SH-SY5Y (cell line): ENCODE measurements at regions not wholly inside any gene's neighbourhood (a gene's known extent, or its start where the extent isn't known, plus 50 kb on each side); places are given as distances from the start of the nearest gene placed in this dataset.

Experiments
- GATA2 ChIP-seq: IDR thresholded peaks from 2 replicates; pipeline ENCODE4 v1.6.1; 2011; ENCODE audit warnings: mild to moderate bottlenecking, low read depth, low read length
- GATA3 ChIP-seq: IDR thresholded peaks from 2 replicates; pipeline ENCODE4 v1.6.1; 2011; ENCODE audit warnings: low read depth, mild to moderate bottlenecking, low read length, moderate library complexity

DNA sequence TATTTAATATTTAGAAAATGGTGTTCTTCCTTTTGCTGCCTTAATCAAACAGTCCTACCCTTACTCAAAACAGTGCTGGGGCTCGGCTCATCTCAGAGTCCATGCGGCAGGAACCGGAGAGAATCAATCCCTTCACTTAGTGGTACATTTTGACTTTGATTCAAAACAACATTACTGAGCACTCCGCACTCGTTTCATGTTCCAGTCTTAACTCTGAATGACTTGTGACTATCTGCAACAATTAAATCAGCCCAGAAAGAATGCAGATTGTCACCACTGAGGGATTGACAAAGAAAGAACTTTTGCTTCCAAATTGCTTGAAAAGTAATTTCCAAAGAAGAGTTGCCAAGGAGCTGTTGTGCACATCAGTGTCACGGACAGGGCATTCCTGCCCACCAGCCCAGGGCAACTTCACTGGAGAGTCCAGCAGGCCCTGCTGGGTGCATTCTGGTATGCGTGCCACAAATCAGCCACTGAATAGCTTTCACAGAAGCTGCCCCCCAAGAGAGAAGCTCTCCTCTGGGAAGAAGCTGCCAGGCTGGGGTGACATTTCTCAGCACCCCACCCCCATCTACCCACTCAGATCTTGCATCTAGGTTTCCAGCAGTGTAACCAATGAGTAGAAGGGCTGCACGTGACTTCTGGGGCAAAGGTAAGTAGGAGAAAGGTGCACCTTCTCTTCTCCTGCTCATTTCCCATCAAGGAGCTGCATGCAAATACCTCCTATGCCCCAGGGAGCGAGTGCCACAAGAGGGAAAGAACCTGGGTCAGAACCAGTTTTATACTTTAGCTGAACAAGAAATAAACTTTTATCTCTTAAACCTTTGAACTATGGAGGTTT lies 84.6 kb upstream of the ATP8B1 start:
- no peak for TF ChIP-seq GATA3
- no peak for TF ChIP-seq GATA2

DNA sequence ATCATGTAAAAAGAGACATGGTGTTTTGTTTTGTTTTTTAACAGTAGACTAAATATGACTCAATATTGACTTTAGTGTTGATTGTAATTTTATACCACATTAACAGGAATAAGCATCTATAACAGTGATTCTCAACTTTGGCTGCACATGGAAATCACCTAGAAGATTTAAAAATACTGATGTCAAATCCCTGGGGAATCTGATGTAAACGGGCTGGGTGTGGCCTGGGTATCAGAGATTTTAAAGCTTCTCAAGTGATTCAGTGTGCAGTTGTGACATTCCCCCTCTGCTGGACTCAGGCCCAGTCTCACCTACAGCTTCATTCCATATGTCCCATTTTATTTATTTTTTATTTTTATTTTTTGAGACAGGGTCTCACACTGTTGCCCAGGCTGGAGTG lies 82.8 kb upstream of the ATP8B1 start:
- TF ChIP-seq GATA3 (no peak), GATA2 (no peak)

DNA sequence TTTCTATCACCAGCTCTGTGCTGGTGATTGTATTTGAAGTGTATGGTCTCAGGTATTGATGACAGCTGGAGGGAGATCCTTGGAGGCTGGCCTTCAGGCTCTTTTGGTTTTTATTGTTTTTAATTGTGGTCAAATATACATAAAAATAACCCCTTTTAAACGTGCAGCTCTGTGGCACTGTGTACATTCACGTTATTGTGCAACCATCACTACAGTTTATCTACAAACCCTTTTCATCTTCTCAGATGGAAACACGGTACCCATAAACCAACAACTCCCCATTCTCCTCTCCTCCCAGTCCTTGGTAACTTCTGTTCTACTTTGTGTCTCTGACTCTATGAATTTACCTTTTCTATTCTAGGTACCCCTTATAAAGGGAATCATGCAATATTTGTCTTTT lies 79.3 kb upstream of the ATP8B1 start:
- TF ChIP-seq GATA3 (no peak), GATA2 (no peak)

DNA sequence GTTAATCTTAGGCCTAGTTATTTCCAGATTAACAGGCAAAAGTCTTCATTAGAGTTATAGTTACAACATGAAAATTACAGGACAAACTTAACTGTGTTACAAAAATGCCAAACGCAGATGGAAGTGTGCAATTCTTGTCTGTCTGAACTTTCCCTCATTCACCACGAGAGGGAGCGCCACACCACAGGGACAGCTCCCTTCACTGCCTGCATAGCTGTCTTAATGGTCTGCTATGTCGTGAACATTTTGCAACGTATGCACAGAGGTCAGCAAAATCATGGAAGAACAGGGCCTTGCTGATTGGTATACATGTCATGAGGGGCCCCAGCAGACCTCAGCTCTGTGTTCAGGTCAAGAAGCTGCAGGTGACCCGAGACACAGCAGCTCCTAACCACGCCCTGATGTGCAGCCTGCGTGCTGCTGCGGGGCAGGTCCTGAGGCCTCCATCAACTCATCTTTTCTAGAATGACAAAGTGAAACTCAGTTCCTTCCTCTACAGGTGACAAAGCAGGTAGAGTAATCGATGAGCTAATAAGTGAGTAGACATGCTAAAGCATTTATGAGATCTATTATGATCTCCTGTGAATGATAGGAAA lies 78.8 kb upstream of the ATP8B1 start:
- no peak for TF ChIP-seq GATA2
- no peak for TF ChIP-seq GATA3

DNA sequence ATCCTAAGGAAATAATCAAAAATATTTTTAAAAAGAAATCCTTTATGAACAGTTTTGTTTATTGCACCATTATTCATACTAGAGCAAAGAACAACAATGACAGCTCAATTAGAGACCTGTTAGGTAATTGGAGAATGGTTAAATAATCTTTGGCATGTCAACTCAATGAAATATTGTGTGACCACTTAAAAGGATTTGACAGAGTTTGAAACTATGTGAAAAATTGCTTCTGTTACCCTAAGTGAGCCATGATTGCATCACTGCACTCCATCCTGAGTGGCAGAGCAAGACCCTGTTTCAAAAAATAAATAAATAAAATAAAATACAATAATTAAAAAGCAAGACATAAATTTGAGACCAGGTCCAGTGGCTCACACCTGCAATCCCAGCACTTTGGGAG lies 66.1 kb upstream of the ATP8B1 start:
- TF ChIP-seq GATA2 (no peak), GATA3 (no peak)

DNA sequence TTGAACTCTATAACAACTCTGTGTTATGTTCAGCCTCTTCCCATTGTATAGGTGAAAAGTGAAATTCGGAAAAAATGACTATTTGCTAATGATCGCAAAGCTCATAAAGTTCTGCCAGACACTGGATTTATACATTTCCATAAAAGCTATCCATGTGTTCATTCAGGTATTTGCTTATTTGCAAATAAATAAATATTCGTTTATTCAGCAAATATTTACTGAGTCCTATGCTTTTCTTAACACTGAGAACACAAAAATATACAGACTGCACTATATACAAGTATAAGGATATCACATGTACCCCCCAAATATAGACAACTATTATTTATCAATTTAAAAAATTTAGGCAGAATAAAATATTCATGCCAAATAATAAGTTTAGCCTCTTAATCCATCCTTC lies 63.2 kb upstream of the ATP8B1 start:
- no peak for TF ChIP-seq GATA3

DNA sequence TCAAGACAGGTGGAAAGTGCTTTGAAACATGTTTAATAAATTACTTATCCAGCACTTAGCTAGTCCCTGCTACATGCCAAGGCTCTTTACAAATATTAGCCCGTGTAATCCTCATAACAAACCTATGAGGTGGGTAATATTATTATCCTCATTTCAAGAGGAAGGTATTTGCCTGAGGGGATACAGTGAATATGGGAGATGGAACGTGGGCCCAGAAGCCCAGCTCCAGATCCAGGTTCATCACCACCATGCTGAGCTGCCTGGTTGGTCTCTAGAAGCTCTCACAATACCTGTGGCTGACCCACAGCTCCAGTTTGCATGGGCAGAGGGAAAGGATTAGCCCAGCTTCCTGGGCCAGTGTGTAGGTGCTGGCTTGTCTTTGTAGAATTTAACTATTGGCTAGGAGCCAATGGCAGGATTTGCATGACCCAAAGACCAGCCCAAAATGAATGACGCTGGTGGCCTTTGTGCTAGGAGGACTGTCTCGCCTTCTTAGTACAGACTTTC lies 61.6 kb upstream of the ATP8B1 start:
- no peak for TF ChIP-seq GATA3
- no peak for TF ChIP-seq GATA2

DNA sequence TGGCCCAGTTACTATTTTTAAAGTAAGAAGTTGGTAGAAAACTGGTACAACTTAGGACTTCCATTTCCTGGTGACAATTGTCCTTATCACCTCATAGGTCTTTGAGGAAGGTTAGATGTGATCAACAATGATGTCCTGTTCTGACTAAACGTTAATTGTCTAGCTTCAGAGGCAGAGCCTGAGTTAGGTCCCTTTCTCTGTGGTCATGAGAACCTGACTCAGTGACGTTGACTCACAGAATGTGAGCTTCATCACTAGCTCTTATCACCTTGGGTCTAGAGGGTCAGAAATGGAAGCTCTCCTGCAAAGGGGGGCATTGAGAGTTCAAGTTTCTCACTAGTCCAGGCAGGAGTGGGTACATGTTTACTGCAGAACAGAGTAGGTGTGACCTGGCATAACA lies 60.6 kb upstream of the ATP8B1 start:
- TF ChIP-seq GATA3 = no peak
- no peak for TF ChIP-seq GATA2

DNA sequence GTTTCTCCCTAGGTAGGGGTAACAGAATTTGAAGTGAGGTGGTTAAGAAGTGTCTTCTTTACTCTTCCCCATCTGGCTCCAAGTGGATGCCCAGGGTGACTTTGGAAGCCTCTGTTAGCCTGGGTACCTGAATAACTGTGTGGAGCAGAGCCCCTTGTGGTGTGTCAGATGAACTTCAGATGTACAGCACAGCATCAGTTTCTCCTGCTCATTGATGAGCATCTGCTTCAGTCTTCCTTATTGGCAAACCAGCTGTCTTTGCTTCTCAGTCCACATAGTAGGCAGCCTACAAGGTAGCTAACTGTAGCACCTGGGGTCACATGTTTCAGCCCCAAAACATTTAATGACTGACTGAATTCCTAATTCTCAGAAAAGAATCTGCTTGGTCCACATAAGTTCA lies 56.2 kb upstream of the ATP8B1 start:
- TF ChIP-seq GATA2 (no peak), GATA3 (no peak)

DNA sequence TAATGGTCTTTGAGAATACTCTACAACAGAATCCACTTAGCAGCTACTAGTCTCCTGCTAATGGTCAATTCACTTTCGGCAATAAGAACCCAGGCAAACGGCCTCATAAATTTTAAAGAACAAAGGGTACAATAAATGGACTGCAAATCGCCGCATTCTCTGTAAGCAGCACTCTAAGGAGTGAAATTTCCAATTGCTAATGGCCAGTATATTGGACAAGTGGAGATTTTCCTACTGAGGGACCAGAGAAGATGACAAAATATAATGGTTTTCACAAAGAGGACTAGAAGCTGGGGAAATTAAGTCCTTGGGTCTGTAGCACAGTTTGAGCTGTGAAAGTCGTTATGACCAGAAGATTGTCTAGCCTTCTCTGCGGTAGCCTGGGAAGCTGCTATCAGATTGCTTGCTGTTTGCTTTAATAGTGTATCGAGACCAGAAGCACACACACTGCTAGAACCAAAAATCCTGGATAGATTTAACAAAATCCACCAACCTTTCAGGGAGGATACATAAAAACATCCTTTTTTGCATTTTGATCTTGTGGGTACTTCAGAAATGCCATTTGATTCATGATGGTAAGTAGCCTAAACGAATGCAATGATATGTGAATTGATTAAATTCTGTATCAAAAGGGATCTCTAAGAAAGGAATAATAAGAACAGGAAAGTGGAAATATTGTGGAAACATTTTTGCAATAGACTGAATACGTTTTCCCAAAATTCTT lies 53.6 kb upstream of the ATP8B1 start:
- TF ChIP-seq GATA3 = no peak
- TF ChIP-seq GATA2 = no peak

DNA sequence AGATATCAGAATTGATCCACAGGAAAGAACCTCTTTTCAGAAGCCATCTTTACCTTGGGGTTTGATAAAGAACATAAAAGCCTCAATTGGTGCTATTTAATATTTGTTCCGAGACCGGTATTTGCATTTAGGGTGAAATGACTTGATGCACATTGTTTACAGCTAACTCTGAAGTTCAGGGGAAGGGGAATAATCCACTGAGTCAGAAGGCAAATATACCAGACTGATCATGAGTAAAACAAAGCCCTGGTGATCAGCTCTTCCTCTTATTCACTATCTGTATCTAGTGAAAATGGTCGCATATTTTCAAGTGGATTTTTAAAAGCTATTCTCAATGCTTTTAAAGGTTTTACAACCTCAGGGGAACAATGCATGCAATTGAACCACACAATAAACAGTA lies 53.0 kb upstream of the ATP8B1 start:
- TF ChIP-seq GATA2 (no peak), GATA3 (no peak)

DNA sequence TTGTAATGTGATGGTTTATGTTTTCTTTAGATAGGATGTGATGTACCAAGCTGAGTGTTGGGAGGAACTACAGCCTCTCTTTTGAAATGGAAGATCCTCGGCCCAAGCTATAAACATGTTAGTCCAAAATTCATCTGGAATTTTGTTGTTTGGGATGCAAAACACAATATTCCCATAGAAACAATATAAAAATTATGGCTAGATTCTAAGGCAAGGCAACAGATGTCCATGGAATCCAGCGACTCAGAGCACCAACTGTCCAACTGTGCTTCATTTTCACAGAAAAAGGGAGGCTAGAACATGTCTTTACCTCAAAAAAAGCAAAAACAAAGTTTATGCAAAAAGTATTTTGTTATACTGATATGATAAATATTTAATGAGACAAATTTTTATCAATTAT lies 52.4 kb upstream of the ATP8B1 start:
- TF ChIP-seq GATA3 = no peak
- TF ChIP-seq GATA2 = no peak

DNA sequence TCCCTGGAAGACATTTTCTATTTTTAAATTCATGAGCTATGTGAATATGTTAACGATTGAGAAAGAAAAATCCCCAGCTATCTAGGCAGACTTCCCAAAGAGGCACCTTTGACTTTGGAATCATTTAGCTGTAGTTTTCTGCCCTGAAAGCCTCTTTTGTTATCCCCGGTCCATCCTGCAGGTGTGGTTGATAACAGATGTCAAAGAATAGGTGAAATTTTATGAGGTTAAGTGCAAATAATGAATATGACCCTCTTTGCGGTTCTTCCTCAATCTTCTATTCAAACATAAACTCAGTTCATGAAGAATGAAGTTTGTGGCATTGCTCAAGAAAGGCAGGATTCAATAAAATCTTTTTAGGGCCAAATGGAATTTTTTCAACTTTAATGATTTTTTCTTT lies 51.6 kb upstream of the ATP8B1 start:
- TF ChIP-seq GATA2 (no peak), GATA3 (no peak)

DNA sequence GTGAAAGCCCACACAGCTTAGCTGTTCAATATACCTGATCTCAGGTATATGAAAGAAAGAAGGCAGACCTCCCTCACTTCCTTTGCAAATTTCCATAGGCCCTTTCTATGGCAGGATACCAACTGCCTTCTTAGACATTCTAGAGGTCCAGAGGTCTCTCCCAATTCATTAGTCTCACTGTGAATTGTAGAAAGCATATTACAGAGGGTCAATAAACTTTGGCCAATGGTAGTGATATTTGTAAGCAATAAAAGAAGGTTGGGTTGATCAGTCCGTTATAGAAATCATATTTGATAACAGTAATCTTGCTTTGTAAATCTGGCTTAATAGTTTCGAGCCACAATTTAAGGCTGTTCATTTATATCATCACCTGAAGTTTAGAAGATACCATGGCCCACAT lies 50.7 kb upstream of the ATP8B1 start:
- no peak for TF ChIP-seq GATA3
- no peak for TF ChIP-seq GATA2

DNA sequence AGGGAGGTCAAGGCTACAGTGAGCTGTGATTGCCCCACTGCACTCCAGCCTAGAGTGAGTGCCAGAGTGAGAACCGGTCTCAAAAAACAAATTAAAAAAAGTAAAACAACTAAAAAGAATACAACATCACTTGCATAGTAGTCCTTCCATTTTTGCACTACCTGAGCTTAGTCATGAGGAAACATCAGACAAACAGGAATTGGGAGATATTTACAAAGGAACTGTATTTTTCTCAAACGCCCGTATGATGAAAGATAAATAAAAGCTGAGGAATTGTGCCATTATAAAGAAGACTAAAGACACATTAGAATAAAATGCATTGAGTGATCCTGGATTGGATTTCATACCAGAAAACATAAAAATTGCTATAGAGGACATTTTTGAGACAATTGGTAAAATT lies 50.0 kb upstream of the ATP8B1 start:
- TF ChIP-seq GATA3 = no peak
- TF ChIP-seq GATA2 = no peak
